SK-N-SH (cell line): ENCODE measurements at regions not wholly inside any gene's neighbourhood (a gene's known extent, or its start where the extent isn't known, plus 50 kb on each side); places are given as distances from the start of the nearest gene placed in this dataset.

ENCODE experiments used
- CTCF ChIA-PET: fragments of 300-600, 350-600 bp; formaldehyde crosslinking; extraction: SDS; loops from one replicate; lab custom pipeline; 2021; lab: Yijun Ruan, JAX
- POLR2A ChIA-PET: fragments of 350-600 bp; sonication (Branson Sonifier 250); formaldehyde crosslinking; extraction: SDS; loops from one replicate; lab custom pipeline; 2020; ENCODE audit warnings: antibody characterized with exemption, inconsistent platforms; lab: Yijun Ruan, JAX
- DNase-seq: peaks from one replicate; pipeline ENCODE4 v3.0.0; 2012
- H2AFZ ChIP-seq: fragments of 200-600 bp; sonication (generic); 2 replicates; pipeline ENCODE4 v1.8.1; 2016; ENCODE audit warnings: antibody characterized with exemption, mild to moderate bottlenecking, low read depth
- H3F3A ChIP-seq: fragments of 200-600 bp; sonication (generic); replicated peaks from 2 replicates; pipeline ENCODE3; 2016; ENCODE audit warnings: antibody characterized with exemption, mild to moderate bottlenecking; ENCODE audit not compliant: insufficient read depth
- H3K27ac ChIP-seq, 2 experiments: fragments of 200-500 bp in 1 of 2; fragments of 200-600 bp in 1 of 2; sonication (Bioruptor generic) in 1 of 2; sonication (generic), shearing (Covaris generic) in 1 of 2; 2 replicates each; pipeline versions ENCODE4 v1.5.1 to v1.6.1; 2014 to 2016; ENCODE audit warnings: low read depth in 2 of 2, inconsistent platforms in 1 of 2, low read length in 1 of 2, mild to moderate bottlenecking in 1 of 2, mixed read lengths in 1 of 2
- H3K27me3 ChIP-seq: fragments of 200-600 bp; sonication (generic), shearing (Covaris generic); 2 replicates; pipeline ENCODE4 v1.6.1; 2016; ENCODE audit warnings: mixed run types; ENCODE audit not compliant: insufficient read depth
- H3K36me3 ChIP-seq, 2 experiments: fragments of 200-500 bp in 1 of 2; fragments of 200-600 bp in 1 of 2; sonication (Bioruptor generic) in 1 of 2; sonication (generic) in 1 of 2; replicated peaks in 1 of 2; 2 replicates each; pipeline versions ENCODE3 to v1.5.1; 2014 to 2016; ENCODE audit warnings: low read length in 1 of 2, mild to moderate bottlenecking in 1 of 2; ENCODE audit not compliant: insufficient read depth in 2 of 2, control insufficient read depth in 1 of 2
- H3K4me1 ChIP-seq, 2 experiments: fragments of 200-500 bp in 1 of 2; fragments of 200-600 bp in 1 of 2; sonication (Bioruptor generic) in 1 of 2; sonication (generic), shearing (Covaris generic) in 1 of 2; 2 replicates each; pipeline versions ENCODE4 v1.5.1 to v1.6.1; 2014 to 2016; ENCODE audit warnings: low read depth in 1 of 2, low read length in 1 of 2, mixed run types in 1 of 2; ENCODE audit not compliant: insufficient read depth in 2 of 2, control insufficient read depth in 1 of 2
- H3K4me2 ChIP-seq: fragments of 200-600 bp; sonication (generic), shearing (Covaris generic); 2 replicates; pipeline ENCODE4 v1.6.1; 2017; ENCODE audit warnings: mixed run types
- H3K4me3 ChIP-seq, 2 experiments: fragments of 200-500 bp in 1 of 2; fragments of 200-600 bp in 1 of 2; sonication (Bioruptor generic) in 1 of 2; sonication (generic), shearing (Covaris generic) in 1 of 2; 2 replicates each; pipeline versions ENCODE4 v1.5.1 to v1.8.1; 2014 to 2016; ENCODE audit warnings: low read depth in 2 of 2, inconsistent platforms in 1 of 2, low read length in 1 of 2, mild to moderate bottlenecking in 1 of 2, mixed read lengths in 1 of 2, moderate library complexity in 1 of 2
- H3K79me2 ChIP-seq: fragments of 200-600 bp; sonication (generic); 2 replicates; pipeline ENCODE4 v1.8.1; 2017; ENCODE audit warnings: mild to moderate bottlenecking; ENCODE audit not compliant: insufficient read depth
- H3K9ac ChIP-seq: fragments of 200-600 bp; sonication (generic); 2 replicates; pipeline ENCODE4 v1.6.1; 2017; ENCODE audit warnings: mixed run types
- H3K9me2 ChIP-seq: fragments of 200-600 bp; sonication (generic); 2 replicates; pipeline ENCODE4 v1.6.1; 2017; ENCODE audit warnings: mixed run types
- H3K9me3 ChIP-seq: fragments of 200-600 bp; sonication (generic); 2 replicates; pipeline ENCODE4 v1.6.1; 2017; ENCODE audit warnings: mixed run types, mild to moderate bottlenecking, moderate library complexity
- H4K20me1 ChIP-seq: fragments of 200-600 bp; sonication (generic); 2 replicates; pipeline ENCODE4 v1.6.1; 2017; ENCODE audit warnings: mild to moderate bottlenecking, mixed run types; ENCODE audit not compliant: insufficient read depth
- EZH2phosphoT487 ChIP-seq: fragments of 200-600 bp; sonication (generic); IDR thresholded peaks from 2 replicates; pipeline ENCODE4 v1.6.1; 2017; ENCODE audit warnings: low read depth, mixed run types, mild to moderate bottlenecking, antibody characterized with exemption, moderate library complexity, borderline replicate concordance
- FOSL2 ChIP-seq: IDR thresholded peaks from 2 replicates; pipeline ENCODE4 v1.4.0; 2012; ENCODE audit warnings: low read depth, mild to moderate bottlenecking, moderate library complexity, borderline replicate concordance
- FOXM1 ChIP-seq: IDR thresholded peaks from 2 replicates; pipeline ENCODE4 v1.4.0; 2012; ENCODE audit warnings: low read depth, mild to moderate bottlenecking
- JUND ChIP-seq: IDR thresholded peaks from 2 replicates; pipeline ENCODE4 v1.4.0; 2012
- MEF2A ChIP-seq: IDR thresholded peaks from 2 replicates; pipeline ENCODE4 v1.4.0; 2012; ENCODE audit warnings: low read depth, borderline replicate concordance
- MXI1 ChIP-seq: IDR thresholded peaks from 2 replicates; pipeline ENCODE4 v1.6.1; 2012; ENCODE audit warnings: mild to moderate bottlenecking, low read depth, low read length, improper control_type of control experiment
- NFIC ChIP-seq: IDR thresholded peaks from 2 replicates; pipeline ENCODE4 v1.4.0; 2012; ENCODE audit warnings: borderline replicate concordance
- NRF1 ChIP-seq: IDR thresholded peaks from 2 replicates; pipeline ENCODE4 v1.6.1; 2012; ENCODE audit warnings: low read depth, mild to moderate bottlenecking, low read length
- PBX3 ChIP-seq: IDR thresholded peaks from 2 replicates; pipeline ENCODE4; 2012
- RXRA ChIP-seq: IDR thresholded peaks from 2 replicates; pipeline ENCODE4 v1.4.0; 2012; ENCODE audit warnings: low read depth, mild to moderate bottlenecking, borderline replicate concordance
- SIN3A ChIP-seq: IDR thresholded peaks from 2 replicates; pipeline ENCODE4 v1.6.1; 2012; ENCODE audit warnings: low read depth, mild to moderate bottlenecking, low read length, moderate library complexity, borderline replicate concordance
- SMC3 ChIP-seq: IDR thresholded peaks from 2 replicates; pipeline ENCODE4 v1.6.1; 2012; ENCODE audit warnings: low read depth, low read length, improper control_type of control experiment
- TAF1 ChIP-seq: IDR thresholded peaks from 2 replicates; pipeline ENCODE4 v1.6.1; 2012; ENCODE audit warnings: low read depth, mild to moderate bottlenecking, low read length, moderate library complexity, borderline replicate concordance
- ZBTB33 ChIP-seq: IDR thresholded peaks from 2 replicates; pipeline ENCODE4 v1.4.0; 2012; ENCODE audit warnings: low read depth, borderline replicate concordance
- whole genome bisulfite sequencing: methylation state at CpG from one replicate; pipeline ENCODE4 v1.1.6; 2017; ENCODE audit warnings: low lambda C conversion rate; 5-methylcytosine and 5-hydroxymethylcytosine counted together
- TF ChIP-seq, protein P1 (sequence below): fragments of 150-350 bp; IDR thresholded peaks from 2 replicates; pipeline ENCODE4 v1.6.1; 2017; ENCODE audit warnings: antibody characterized with exemption, low read length, low read depth, borderline replicate concordance

DNA sequence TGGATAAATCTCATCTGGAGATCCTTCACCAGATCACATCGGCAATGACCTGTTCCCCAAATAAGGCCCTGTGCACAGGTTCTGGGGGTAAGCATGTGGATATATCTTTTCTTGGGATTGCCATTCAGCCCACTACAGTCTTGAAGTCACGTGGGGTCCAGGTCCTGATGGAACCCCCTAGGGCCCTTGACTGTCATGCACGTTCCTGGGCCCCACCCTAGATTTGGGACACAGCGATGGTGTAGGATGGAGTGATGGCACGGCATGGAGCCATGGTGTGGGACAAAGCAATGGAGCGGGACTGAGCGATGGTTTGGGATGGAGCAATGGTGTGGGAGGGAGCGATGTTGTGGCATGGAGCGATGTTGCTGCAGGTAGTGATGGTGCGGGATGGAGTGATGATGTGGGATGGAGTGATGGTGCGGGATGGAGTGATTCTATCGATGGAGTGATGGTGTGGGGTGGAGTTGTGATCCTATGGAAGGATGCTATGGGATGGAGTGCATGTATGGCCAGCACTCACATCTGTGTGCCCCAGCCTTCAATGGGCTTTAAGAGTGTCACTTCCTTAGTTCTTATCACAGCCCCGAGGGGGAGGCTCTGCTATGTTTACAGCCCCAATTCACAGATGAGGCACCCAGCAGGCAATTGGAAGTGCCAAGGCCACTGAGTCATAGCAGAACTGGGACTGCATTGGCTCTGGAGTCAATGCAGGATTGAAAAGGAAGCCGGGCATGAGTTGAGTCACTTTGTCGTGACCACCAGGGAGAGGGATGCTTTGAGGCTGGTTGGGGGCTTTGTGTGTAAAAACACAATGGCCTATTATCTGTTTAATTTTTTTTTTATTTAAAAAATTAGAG lies 97.0 kb upstream of the C1orf174 start:
- ChIA-PET POLR2A (no interaction called here), CTCF (no interaction called here)
- Histone ChIP-seq H3K9me3 (no peaks in the 10 kb centered on the region), H4K20me1 (no peaks in the 10 kb centered on the region), H2AFZ (no peak overlapping the region), H3K9ac (no peak overlapping the region), H3K4me1 (no peaks in the 10 kb centered on the region), H3F3A (no peaks in the 10 kb centered on the region), H3K79me2 (no peaks in the 10 kb centered on the region), H3K36me3 (no peaks in the 10 kb centered on the region), H3K27ac (no peak overlapping the region), H3K4me2 (no peak overlapping the region), H3K27me3 (no peaks in the 10 kb centered on the region), H3K4me3 (no peak overlapping the region), H3K9me2 (no peaks in the 10 kb centered on the region)
- no peak for DNase-seq
- WGBS, result 55% methylated on average over 15 of the region's 15 CpGs
- no peak for TF ChIP-seq PBX3
- no peak for TF ChIP-seq NFIC
- no peak for TF ChIP-seq SMC3
- no peak for TF ChIP-seq NRF1
- no peak for TF ChIP-seq SIN3A
- TF ChIP-seq, protein P1, sequence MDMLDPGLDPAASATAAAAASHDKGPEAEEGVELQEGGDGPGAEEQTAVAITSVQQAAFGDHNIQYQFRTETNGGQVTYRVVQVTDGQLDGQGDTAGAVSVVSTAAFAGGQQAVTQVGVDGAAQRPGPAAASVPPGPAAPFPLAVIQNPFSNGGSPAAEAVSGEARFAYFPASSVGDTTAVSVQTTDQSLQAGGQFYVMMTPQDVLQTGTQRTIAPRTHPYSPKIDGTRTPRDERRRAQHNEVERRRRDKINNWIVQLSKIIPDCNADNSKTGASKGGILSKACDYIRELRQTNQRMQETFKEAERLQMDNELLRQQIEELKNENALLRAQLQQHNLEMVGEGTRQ, result no peak
- no peak for TF ChIP-seq ZBTB33
- no peak for TF ChIP-seq RXRA
- TF ChIP-seq TAF1, result no peak
- no peak for TF ChIP-seq MXI1
- no peak for TF ChIP-seq JUND
- TF ChIP-seq MEF2A, result no peak
- TF ChIP-seq FOXM1, result no peak
- TF ChIP-seq EZH2phosphoT487, result no peak
- TF ChIP-seq FOSL2, result no peak
